ENCODE measurements at regions not wholly inside any gene's neighbourhood (a gene's known extent, or its start where the extent isn't known, plus 50 kb on each side); places are given as distances from the start of the nearest gene placed in this dataset.

DNA sequence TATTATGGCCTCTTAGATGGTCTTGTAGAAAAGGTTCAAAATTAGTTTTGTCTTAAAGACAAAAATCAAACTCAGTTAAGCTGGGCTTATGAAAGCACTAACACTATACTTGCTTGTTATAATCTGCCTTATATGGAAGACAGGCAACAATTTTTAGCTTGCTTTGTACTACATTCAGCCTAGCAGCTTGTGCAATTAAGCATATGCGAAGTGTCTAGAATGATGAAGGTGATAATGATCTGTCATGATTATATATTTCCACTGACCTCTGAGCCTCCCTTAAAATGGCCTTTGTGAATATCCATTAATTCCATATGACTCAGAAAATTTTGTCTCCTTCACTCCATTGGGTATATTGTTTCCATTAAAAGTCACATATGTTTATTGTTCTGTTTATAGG lies 834.9 kb downstream of the OLFM4 start:
- no TSS peak for BruUV-seq (replicated peaks)
- dilution Hi-C loops (cut with MboI; ENCODE audit: extremely low pct_ligation_motif_present, low sequenced_read_pairs) (no loop called here), intact Hi-C loops (cut with micrococcal nuclease) (no loop called here)
- TF ChIP-seq MYC (IDR thresholded peaks at IDR 0.05; ENCODE audit: low read depth, low read length) = no peak
- TF ChIP-seq POLR2AphosphoS5 (IDR thresholded peaks at IDR 0.05; ENCODE audit: insufficient read depth, low read depth, low read length) = no peak
- TF ChIP-seq GATA2 (IDR thresholded peaks at IDR 0.05; ENCODE audit: insufficient read depth, insufficient read length, low read depth, low read length) = no peak
- Histone ChIP-seq H3K4me3 (replicated peaks in 1 of 3; ENCODE audit: insufficient read depth in 1 of 3, low read depth in 1 of 3, low read length in 3 of 3) (no peak overlapping the region), H3K9me1 (replicated peaks; ENCODE audit: control insufficient read depth, extremely low read depth, insufficient read depth, low read length) (no peaks in the 10 kb centered on the region), H4K20me1 (replicated peaks; ENCODE audit: control insufficient read depth, extremely low read depth, insufficient read depth, low read length) (no peaks in the 10 kb centered on the region), H3K79me2 (ENCODE audit: control insufficient read depth, insufficient read depth, low read length) (no peaks in the 10 kb centered on the region), H3K4me2 (ENCODE audit: insufficient read depth, low read length) (no peak overlapping the region), H3K9ac (replicated peaks; ENCODE audit: extremely low read depth, insufficient read depth, low read length) (no peak overlapping the region), H2AFZ (ENCODE audit: low read depth, low read length) (no peak overlapping the region), H3K27ac (ENCODE audit: insufficient read depth, low read depth, low read length) (no peak overlapping the region), H3K9me3 (replicated peaks; ENCODE audit: control insufficient read depth, insufficient read depth, low read length) (peaks cover 4% of the 10 kb centered on the region), H3K4me1 (ENCODE audit: control insufficient read depth, extremely low read depth, insufficient read depth, low read length) (no peaks in the 10 kb centered on the region), H3K27me3 (ENCODE audit: control insufficient read depth in 2 of 2, insufficient read depth in 2 of 2, low read length in 2 of 2) (no peaks in the 10 kb centered on the region), H3K36me3 (ENCODE audit: control insufficient read depth in 2 of 2, extremely low read depth in 1 of 2, insufficient read depth in 2 of 2, low read length in 2 of 2) (no peaks in the 10 kb centered on the region)
- ChIA-PET CTCF (no interaction called here), POLR2A (no interaction called here)
- DNase-seq (ENCODE audit: low read depth, low spot score) (no peak), FAIRE-seq (no peak)

DNA sequence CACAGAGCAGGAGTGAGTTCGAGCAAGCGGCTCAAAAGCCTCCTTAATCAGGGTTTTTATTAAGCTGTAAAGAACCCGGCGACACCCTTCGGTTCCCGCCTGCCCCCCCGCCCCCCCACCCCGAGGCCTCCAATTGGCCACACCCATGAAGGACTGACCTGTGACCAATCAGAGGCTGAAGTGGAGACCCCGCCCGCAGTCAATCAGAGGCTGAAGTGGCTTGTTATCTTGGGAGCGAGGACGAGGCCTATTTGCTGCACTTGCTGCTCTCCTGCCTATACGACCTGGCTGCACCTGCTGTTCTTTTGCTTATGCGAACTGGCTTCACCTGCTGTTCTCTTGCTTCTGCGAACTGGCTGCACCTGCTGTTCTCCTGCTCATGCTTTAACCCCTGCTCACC lies 844.9 kb downstream of the OLFM4 start:
- Histone ChIP-seq H3K9ac (replicated peaks; ENCODE audit: extremely low read depth, insufficient read depth, low read length) (no peak overlapping the region), H3K4me1 (ENCODE audit: control insufficient read depth, extremely low read depth, insufficient read depth, low read length) (no peaks in the 10 kb centered on the region), H3K79me2 (ENCODE audit: control insufficient read depth, insufficient read depth, low read length) (no peaks in the 10 kb centered on the region), H2AFZ (ENCODE audit: low read depth, low read length) (no peak overlapping the region), H3K4me3 (replicated peaks in 1 of 3; ENCODE audit: insufficient read depth in 1 of 3, low read depth in 1 of 3, low read length in 3 of 3) (no peak overlapping the region), H4K20me1 (replicated peaks; ENCODE audit: control insufficient read depth, extremely low read depth, insufficient read depth, low read length) (no peaks in the 10 kb centered on the region), H3K27me3 (ENCODE audit: control insufficient read depth in 2 of 2, insufficient read depth in 2 of 2, low read length in 2 of 2) (no peaks in the 10 kb centered on the region), H3K9me1 (replicated peaks; ENCODE audit: control insufficient read depth, extremely low read depth, insufficient read depth, low read length) (no peaks in the 10 kb centered on the region), H3K4me2 (ENCODE audit: insufficient read depth, low read length) (no peak overlapping the region), H3K27ac (ENCODE audit: insufficient read depth, low read depth, low read length) (no peak overlapping the region), H3K36me3 (ENCODE audit: control insufficient read depth in 2 of 2, extremely low read depth in 1 of 2, insufficient read depth in 2 of 2, low read length in 2 of 2) (no peaks in the 10 kb centered on the region), H3K9me3 (replicated peaks; ENCODE audit: control insufficient read depth, insufficient read depth, low read length) (no peaks in the 10 kb centered on the region)
- FAIRE-seq (no peak), DNase-seq (ENCODE audit: low read depth, low spot score) (no peak)
- CTCF ChIA-PET = no interaction called here
- BruUV-seq (replicated peaks) = no TSS peak
- intact Hi-C loops (cut with micrococcal nuclease) = no loop called here
- TF ChIP-seq GATA2 (IDR thresholded peaks at IDR 0.05; ENCODE audit: insufficient read depth, insufficient read length, low read depth, low read length) (no peak), MYC (IDR thresholded peaks at IDR 0.05; ENCODE audit: low read depth, low read length) (no peak), POLR2AphosphoS5 (IDR thresholded peaks at IDR 0.05; ENCODE audit: insufficient read depth, low read depth, low read length) (no peak), JUN (IDR thresholded peaks at IDR 0.05; ENCODE audit: borderline replicate concordance, insufficient read depth, insufficient read length, low read depth) (no peak), FOS (IDR thresholded peaks at IDR 0.05; ENCODE audit: borderline replicate concordance, insufficient read depth, low read length) (no peak), POLR2A (IDR thresholded peaks at IDR 0.05; ENCODE audit: low read depth, low read length) (no peak), EZH2 (IDR thresholded peaks at IDR 0.05; ENCODE audit: borderline replicate concordance, low read depth, low read length, severe bottlenecking) (no peak)
- TF ChIP-seq, protein P1, sequence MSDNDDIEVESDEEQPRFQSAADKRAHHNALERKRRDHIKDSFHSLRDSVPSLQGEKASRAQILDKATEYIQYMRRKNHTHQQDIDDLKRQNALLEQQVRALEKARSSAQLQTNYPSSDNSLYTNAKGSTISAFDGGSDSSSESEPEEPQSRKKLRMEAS (IDR thresholded peaks at IDR 0.05; ENCODE audit: insufficient read depth, insufficient read length) = no peak
- TF ChIP-seq, protein P2, sequence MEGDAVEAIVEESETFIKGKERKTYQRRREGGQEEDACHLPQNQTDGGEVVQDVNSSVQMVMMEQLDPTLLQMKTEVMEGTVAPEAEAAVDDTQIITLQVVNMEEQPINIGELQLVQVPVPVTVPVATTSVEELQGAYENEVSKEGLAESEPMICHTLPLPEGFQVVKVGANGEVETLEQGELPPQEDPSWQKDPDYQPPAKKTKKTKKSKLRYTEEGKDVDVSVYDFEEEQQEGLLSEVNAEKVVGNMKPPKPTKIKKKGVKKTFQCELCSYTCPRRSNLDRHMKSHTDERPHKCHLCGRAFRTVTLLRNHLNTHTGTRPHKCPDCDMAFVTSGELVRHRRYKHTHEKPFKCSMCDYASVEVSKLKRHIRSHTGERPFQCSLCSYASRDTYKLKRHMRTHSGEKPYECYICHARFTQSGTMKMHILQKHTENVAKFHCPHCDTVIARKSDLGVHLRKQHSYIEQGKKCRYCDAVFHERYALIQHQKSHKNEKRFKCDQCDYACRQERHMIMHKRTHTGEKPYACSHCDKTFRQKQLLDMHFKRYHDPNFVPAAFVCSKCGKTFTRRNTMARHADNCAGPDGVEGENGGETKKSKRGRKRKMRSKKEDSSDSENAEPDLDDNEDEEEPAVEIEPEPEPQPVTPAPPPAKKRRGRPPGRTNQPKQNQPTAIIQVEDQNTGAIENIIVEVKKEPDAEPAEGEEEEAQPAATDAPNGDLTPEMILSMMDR (IDR thresholded peaks at IDR 0.05; ENCODE audit: extremely low read depth in 1 of 2, insufficient read depth in 1 of 2, low read depth in 1 of 2, low read length in 2 of 2) = no peak
- POLR2A ChIA-PET = no interaction called here
- dilution Hi-C loops (cut with MboI; ENCODE audit: extremely low pct_ligation_motif_present, low sequenced_read_pairs) = no loop called here
